ENCODE measurements at regions not wholly inside any gene's neighbourhood (a gene's known extent, or its start where the extent isn't known, plus 50 kb on each side); places are given as distances from the start of the nearest gene placed in this dataset.

DNA sequence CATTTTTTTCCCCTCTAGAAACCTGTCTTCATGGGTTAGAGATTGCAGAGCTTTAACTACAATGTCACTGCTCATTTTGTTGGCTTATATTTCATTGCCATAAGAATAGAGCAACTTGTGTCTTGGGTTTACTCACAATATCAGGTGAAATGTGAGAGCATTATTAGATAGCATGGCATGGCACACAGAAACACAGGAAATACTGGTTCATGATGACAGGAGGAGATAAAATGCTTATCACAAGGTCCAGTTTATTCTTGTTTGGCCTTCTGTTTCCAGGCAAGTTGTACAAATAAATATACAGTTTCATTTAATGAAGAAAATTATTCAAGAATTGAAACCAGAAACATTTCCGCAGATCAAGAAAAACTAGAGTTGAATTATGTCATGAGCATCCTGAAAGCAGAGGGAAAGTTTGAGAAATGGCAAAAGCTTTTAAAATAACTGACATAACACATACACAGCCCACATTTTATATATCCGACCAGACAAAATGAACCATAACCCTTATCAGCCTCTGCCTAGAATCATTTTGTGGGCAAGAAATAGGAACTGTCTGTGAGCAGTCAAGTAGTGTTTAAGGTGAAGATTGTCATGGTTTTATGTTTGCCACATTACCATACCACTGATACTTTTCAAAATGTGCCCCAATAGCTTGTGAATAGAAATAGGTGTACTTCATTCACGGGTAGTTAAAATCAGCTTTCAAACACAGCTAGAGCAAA, 297.9 kb upstream of the ARGLU1 start:
- Mint-ChIP-seq H3K27me3 (peaks cover 31% of the 10 kb centered on the region), H3K27ac (no peak overlapping the region), H3K9me3 (no peaks in the 10 kb centered on the region), H3K4me3 (no peak overlapping the region), H3K36me3 (no peaks in the 10 kb centered on the region), H3K4me1 (no peaks in the 10 kb centered on the region)
- DNase-seq = no peak

DNA sequence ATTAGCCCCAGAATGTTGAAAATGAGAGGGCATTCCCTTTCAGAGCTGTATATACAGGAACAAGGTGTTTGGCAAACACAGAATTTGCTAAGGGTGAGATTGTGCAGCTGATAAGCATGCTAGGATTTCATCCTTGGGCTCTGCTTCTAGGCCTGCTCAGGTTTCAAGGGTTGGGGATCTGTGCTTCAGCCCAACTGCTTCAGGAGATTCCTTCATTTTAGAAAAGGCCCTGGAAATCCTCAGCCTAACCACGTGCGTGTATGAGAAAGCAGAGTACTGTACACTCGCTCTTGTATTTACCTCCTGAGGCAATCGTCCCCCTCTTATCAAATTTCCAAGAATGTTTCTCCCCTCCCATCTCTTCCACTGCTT, 291.6 kb upstream of the ARGLU1 start:
- Mint-ChIP-seq H3K27ac (no peak overlapping the region), H3K4me1 (no peaks in the 10 kb centered on the region), H3K9me3 (no peaks in the 10 kb centered on the region), H3K27me3 (peaks cover 10% of the 10 kb centered on the region), H3K4me3 (no peak overlapping the region), H3K36me3 (no peaks in the 10 kb centered on the region)
- no peak for DNase-seq

DNA sequence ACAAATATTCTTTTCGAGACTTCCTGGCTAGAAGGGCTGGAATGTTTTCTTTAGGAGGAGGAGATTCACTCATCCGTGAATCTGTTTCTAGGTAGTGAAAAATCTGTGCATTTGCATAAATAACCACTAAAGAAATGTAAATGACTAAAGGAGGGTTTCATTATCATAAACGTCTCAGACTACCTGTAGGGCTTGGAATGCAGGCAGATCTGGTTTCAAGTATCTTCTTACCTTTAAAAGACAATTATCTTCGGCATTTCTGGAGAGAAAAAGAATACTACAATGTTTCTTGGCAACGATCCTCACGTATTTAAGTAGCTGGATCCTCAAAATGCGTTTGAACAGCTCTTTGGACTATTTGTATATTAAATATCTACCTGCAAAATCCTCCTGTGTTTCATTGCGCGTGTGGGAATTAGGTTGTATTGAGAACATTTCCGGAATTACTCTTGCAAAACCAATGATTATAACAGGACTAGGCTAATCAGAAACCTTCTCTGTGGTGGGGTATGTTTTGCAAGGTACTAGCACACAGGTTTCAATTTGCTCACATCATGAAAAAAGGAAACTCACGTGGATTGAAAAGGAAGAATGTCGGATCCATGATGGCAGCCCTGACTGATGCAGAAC, 291.1 kb upstream of the ARGLU1 start:
- no peaks in the 10 kb centered on the region for H3K4me1 Mint-ChIP-seq
- peaks cover 10% of the 10 kb centered on the region for H3K27me3 Mint-ChIP-seq
- no peak for DNase-seq
- H3K4me3 Mint-ChIP-seq = no peak overlapping the region
- no peaks in the 10 kb centered on the region for H3K9me3 Mint-ChIP-seq
- no peaks in the 10 kb centered on the region for H3K36me3 Mint-ChIP-seq
- no peak overlapping the region for H3K27ac Mint-ChIP-seq

DNA sequence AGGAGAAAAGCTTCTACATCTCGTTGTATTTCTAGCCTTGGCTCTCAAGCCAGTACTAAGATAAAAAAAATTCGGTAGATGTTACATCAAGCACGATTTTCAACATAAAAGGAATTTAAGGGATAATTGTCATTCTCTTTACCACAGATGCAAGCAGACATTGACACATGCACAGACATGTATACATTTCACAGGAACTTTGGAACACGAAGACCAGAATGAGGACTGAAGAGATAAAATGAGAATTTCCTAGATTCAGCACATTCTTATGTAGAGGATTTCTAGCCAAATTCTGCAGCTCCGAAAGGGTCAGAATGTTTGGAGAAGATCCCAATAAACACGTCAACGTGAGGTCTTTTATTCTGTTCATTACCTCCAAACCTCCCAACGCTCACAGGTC, 284.5 kb upstream of the ARGLU1 start:
- H3K36me3 Mint-ChIP-seq = no peaks in the 10 kb centered on the region
- no peak overlapping the region for H3K4me3 Mint-ChIP-seq
- no peaks in the 10 kb centered on the region for H3K9me3 Mint-ChIP-seq
- no peak for DNase-seq
- H3K27me3 Mint-ChIP-seq = no peaks in the 10 kb centered on the region
- H3K4me1 Mint-ChIP-seq = no peaks in the 10 kb centered on the region
- H3K27ac Mint-ChIP-seq = no peak overlapping the region

DNA sequence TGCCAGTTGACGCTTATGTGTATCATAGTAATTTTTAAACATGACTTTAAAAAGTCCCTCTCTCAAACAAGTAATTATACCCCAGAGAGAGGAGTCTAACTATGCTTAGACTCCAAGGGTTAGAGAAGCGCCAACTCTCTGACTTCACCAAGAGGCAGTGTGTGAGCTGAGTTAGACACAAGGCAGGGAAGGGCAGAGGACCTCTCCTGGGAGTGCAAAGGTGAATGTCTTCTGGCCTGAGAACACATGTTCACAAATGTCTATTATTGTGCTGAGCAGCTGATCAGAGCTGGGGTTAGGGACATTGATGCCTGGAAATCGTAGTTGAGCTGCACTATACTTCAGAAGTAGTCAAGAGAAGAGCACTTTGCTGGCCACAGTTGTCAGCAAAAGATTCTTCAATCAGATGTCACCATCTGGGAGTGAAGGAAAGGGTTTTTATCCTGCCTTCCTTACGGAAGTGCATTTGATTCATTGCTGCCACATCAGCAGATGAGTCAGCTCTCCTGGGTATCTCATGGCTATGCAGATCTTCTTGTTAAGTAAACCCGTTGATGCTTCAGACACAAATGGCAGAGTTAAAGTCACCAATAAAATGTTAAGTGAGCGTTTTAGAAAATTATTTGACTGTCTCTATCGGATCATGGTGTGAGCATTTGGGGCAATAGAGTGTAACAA, 283.2 kb upstream of the ARGLU1 start:
- no peak for DNase-seq
- H3K27ac Mint-ChIP-seq = no peak overlapping the region
- H3K36me3 Mint-ChIP-seq = no peaks in the 10 kb centered on the region
- no peak overlapping the region for H3K4me3 Mint-ChIP-seq
- no peaks in the 10 kb centered on the region for H3K4me1 Mint-ChIP-seq
- no peaks in the 10 kb centered on the region for H3K9me3 Mint-ChIP-seq
- H3K27me3 Mint-ChIP-seq = no peaks in the 10 kb centered on the region

DNA sequence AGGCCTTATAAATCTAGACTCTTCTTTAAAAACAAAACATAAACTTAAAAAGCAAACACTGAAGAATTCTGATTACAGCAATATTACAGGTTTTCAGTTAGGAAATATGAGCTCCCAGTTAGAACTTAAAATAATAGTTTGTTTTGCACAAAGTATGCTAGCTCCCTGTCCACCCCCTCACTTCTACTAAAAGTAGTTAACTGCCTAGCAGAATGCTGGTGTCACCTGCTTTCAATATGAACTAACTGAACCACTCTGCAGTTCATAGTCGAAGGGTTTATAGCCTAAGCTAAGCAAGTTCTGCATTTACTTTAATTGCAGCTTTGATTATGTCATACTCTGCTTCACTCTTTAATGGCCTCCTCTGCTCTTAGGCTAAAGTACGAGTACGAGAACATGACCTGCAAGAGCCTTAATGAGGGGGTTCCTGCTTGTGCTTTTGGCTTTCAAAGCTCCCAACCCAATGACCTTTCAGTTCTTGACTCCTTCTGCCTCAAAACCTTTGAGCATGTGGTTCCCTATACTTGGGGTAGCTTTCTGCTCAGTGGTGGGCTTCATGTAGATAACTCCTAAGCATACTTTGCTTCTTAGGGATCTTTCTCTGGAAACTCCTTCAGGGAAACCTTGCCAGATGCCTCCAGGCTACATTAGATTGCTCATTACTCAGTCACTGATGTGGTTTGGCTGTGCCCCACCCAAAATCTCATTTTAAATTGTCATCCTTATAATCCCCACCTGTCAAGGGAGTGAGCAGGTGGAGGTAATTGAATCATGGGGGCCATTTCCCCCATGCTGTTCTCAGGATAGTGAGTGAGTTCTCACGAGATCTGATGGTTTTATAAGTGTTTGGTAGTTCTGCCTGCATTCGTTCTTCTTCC, 278.9 kb upstream of the ARGLU1 start:
- H3K27me3 Mint-ChIP-seq = peaks cover 7% of the 10 kb centered on the region
- no peak for DNase-seq
- H3K36me3 Mint-ChIP-seq = no peaks in the 10 kb centered on the region
- no peak overlapping the region for H3K4me3 Mint-ChIP-seq
- no peaks in the 10 kb centered on the region for H3K4me1 Mint-ChIP-seq
- no peak overlapping the region for H3K27ac Mint-ChIP-seq
- H3K9me3 Mint-ChIP-seq = no peaks in the 10 kb centered on the region

DNA sequence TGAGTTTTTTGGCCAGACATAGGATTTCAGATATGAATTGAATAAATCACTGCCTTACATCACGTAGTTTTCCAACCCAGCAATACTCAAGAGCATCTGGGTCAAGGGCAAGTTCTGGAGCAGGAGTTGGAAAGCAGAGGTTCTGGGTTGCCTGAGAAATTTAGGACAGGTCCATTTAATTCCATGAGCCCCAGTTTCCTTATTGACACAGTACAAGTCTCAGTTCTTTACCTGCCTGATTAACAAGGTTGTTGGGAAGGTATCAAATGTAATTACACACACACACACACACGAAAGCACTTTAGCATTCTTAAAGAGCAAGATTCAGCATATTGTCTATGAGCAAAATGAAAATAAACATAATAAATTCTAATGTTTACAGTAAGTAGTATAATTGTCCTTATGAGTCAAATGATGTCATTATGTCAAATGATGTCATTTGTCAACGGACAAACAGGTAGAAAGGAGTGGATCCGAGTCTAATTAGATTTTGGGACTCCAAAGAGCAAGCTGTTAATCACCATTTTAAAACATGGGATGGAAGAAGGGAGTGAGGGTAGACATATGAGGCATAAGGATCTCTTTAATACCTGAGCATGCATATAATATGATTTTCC, 268.4 kb upstream of the ARGLU1 start:
- Mint-ChIP-seq H3K36me3 (no peaks in the 10 kb centered on the region), H3K27me3 (no peaks in the 10 kb centered on the region), H3K4me1 (no peaks in the 10 kb centered on the region), H3K27ac (no peak overlapping the region), H3K9me3 (peaks cover 1% of the 10 kb centered on the region), H3K4me3 (no peak overlapping the region)
- DNase-seq = no peak

DNA sequence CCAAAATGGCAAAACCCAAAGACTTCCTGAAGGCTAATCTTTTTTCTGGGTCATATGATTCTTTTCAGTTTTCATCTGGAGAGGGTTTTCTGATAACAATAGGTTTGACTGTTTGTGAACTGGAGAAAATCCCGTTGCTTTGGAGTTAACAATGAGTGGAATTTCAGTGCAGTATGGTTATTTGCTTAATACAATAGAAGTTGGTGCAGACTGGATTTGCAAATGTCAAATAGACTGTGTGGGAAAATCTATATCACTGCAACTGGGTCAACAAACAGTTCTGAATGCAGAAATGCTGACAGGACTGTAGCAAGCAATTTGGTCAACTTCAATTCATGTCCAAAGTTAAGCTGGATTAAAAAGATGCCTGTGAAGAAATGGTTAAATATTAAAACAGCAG, 267.5 kb upstream of the ARGLU1 start:
- Mint-ChIP-seq H3K4me1 (no peaks in the 10 kb centered on the region), H3K27ac (no peak overlapping the region), H3K36me3 (no peaks in the 10 kb centered on the region), H3K4me3 (no peak overlapping the region), H3K9me3 (peaks cover 1% of the 10 kb centered on the region), H3K27me3 (no peaks in the 10 kb centered on the region)
- DNase-seq = no peak

DNA sequence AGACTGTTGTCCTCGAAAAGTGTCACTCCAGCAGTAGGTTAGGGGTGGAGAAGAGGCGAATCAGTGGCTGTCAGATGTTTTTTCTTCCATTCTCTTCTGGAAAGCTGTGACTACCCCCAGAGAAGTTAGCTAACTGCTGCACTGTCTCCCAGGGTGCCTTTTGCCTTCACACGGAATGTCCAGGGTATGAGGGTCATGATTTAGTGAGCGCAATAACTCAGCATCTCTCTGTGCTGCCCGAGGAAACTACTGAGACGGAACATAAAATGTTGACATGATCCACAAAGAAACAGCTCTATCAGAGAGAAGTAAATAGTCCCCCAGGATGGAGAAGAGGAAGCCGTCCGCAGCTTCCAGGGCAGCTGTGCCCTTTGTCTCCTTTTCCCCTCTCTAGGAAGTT, 254.0 kb upstream of the ARGLU1 start:
- Mint-ChIP-seq H3K9me3 (peaks cover 9% of the 10 kb centered on the region), H3K4me3 (no peak overlapping the region), H3K27me3 (no peaks in the 10 kb centered on the region), H3K27ac (no peak overlapping the region), H3K4me1 (no peaks in the 10 kb centered on the region), H3K36me3 (no peaks in the 10 kb centered on the region)
- no peak for DNase-seq

DNA sequence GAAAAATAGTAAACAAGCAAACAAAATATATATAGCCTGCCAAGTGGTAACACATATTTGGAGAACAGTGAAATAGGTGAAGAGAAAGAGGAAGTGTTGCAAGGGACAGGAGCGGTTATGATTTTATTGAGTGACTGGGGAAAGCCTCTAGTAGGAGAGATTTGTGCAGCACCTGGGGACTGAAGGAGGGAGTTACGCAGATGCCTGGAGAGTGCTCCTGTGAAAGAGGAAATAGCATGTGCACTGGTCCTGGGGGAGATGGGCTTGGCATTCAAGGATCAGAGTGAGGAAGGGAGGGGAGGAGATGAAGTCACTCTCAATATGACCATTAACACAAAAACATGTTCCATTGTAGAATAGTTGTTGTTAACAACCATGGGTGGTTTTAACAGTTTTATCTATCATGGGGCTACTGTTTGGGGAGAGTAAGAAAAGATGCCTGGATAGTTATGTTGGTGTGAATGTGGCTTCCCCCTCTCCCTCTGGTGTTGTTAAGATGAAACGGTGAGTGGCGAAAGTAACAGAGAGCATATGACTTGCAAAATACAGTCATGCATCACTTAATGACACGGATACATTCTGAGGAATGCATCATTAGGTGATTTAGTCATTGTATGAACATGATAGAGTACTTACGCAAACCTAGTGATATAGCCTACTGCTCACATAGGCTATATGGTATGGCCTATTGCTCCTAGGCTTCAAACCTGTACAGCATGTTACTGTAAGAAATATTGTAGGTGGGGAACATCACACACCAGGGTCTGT, 251.7 kb upstream of the ARGLU1 start:
- H3K4me1 Mint-ChIP-seq = no peaks in the 10 kb centered on the region
- H3K27me3 Mint-ChIP-seq = no peaks in the 10 kb centered on the region
- no peaks in the 10 kb centered on the region for H3K36me3 Mint-ChIP-seq
- H3K4me3 Mint-ChIP-seq = no peak overlapping the region
- peaks cover 2% of the 10 kb centered on the region for H3K9me3 Mint-ChIP-seq
- no peak for DNase-seq
- no peak overlapping the region for H3K27ac Mint-ChIP-seq

DNA sequence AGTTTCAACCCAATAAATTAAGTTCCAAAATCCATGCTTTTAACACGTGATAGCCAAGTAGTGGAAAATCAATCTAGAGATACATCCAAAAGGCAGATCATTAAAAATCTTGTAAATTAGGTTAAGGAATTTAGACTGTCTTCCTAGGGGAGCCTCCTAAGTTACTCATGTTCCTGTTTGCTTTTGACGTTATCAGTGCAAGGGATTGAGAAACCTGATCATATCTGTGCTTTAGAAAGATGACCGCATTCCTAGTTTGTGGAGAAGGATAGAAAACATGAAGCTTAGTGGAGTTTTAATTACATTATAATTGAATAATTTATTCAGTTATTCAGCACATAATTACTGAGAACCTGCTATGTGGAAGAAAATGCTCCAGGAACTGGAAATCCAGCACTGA, 251.0 kb upstream of the ARGLU1 start:
- DNase-seq = no peak
- H3K9me3 Mint-ChIP-seq = no peaks in the 10 kb centered on the region
- no peak overlapping the region for H3K27ac Mint-ChIP-seq

DNA sequence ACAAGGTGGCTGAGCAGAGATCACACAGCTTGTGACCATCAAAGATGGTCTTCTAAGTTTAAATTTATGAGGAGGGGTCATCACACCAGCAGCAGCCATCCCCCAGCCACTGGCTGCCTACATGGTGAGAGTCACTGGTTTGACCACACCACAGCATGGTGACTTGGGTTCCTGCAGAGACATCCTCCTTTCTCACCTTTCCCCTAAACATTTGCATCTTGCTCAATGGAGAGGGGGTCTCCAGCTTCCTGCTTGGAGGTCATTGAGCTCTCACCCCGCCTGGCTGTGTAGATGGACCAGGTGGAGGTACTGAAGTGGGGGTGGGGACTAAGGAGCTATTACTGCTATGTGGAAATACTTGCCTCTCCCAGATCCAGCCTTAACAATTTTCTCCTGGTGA, 247.6 kb upstream of the ARGLU1 start:
- Mint-ChIP-seq H3K4me1 (no peaks in the 10 kb centered on the region), H3K9me3 (no peaks in the 10 kb centered on the region), H3K27me3 (peaks cover 3% of the 10 kb centered on the region), H3K36me3 (no peaks in the 10 kb centered on the region), H3K27ac (no peak overlapping the region), H3K4me3 (no peak overlapping the region)
- no peak for DNase-seq

More for the DNA sequence above, 251.0 kb upstream of the ARGLU1 start:
- Mint-ChIP-seq H3K4me3 (no peak overlapping the region), H3K27me3 (no peaks in the 10 kb centered on the region), H3K4me1 (no peaks in the 10 kb centered on the region), H3K36me3 (no peaks in the 10 kb centered on the region)

DNA sequence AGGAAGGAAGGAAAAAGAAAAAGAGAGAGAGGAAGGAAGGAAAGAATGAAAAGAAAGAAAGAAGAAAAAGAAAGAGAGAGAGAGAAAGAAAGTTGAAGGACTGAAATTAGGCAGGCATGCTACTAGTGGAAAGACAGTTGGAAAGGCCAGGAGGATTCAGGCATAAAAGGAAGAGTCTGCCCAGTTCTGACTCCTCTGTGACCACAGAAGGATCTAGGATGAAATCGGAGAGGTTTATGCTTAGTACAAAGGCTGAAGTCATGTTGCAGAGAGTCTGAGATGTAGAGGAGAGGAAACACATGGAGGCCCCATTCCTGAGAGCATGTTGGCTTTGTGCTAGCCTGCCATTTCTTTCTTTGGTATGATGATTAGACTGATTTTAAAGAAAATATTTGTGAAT, 246.5 kb upstream of the ARGLU1 start:
- Mint-ChIP-seq H3K4me1 (no peaks in the 10 kb centered on the region), H3K36me3 (no peaks in the 10 kb centered on the region), H3K27ac (no peak overlapping the region), H3K4me3 (no peak overlapping the region), H3K27me3 (peaks cover 3% of the 10 kb centered on the region), H3K9me3 (no peaks in the 10 kb centered on the region)
- no peak for DNase-seq

DNA sequence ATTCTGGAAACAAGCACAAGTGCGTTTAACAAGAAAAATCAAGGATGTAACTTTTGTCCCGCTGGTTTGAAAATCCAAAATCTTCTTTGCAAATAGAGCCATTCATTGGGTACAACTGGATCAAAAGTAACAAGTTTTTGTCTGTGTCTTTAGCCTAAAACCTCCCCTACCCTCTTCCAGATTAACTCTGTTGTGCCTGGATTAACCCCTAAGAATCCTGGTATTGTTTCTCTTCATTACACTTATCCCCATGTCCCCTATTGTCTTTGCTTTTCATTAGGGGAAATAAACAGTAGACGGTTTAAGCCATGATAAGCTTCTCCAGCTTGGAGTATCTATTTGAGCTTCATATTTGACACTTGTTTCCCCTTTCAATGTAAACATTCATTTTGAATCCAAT, 242.1 kb upstream of the ARGLU1 start:
- Mint-ChIP-seq H3K4me1 (no peaks in the 10 kb centered on the region), H3K4me3 (no peak overlapping the region), H3K36me3 (no peaks in the 10 kb centered on the region), H3K27me3 (peaks cover 6% of the 10 kb centered on the region), H3K27ac (no peak overlapping the region), H3K9me3 (no peaks in the 10 kb centered on the region)
- DNase-seq = no peak

All from activated naive CD8-positive, alpha-beta T cell treated with anti-CD3 and anti-CD28 coated beads for 36 hours (primary cell).